HFFc6 (cell line): ENCODE measurements at regions not wholly inside any gene's neighbourhood (a gene's known extent, or its start where the extent isn't known, plus 50 kb on each side); places are given as distances from the start of the nearest gene placed in this dataset.
"Not testable (repeated sequence)": the region's sequence is repeated elsewhere in the genome, so short reads cannot be mapped to it uniquely, and the experiment has no call there.

Source experiments
- DNase-seq: peaks from one replicate; pipeline ENCODE4 v3.0.0-alpha.2; 2018
- H3K27ac Mint-ChIP-seq: 2 replicates; pipeline ENCODE4 v1.8.0; 2020; ENCODE audit warnings: mild to moderate bottlenecking, mixed read lengths
- H3K27me3 Mint-ChIP-seq: 2 replicates; pipeline ENCODE4 v1.8.0; 2021; ENCODE audit warnings: mild to moderate bottlenecking, moderate library complexity, mixed read lengths; ENCODE audit not compliant: insufficient read depth
- H3K36me3 Mint-ChIP-seq: 2 replicates; pipeline ENCODE4 v1.8.0; 2021; ENCODE audit warnings: low read depth, mixed read lengths
- H3K4me1 Mint-ChIP-seq: 2 replicates; pipeline ENCODE4 v1.8.0; 2020; ENCODE audit warnings: low read depth, mixed read lengths
- H3K4me3 Mint-ChIP-seq: 2 replicates; pipeline ENCODE4 v1.8.0; 2020; ENCODE audit warnings: mild to moderate bottlenecking, moderate library complexity, mixed read lengths
- H3K9me3 Mint-ChIP-seq: 2 replicates; pipeline ENCODE4 v1.8.0; 2020; ENCODE audit warnings: mild to moderate bottlenecking, mixed read lengths
- TF ChIP-seq, protein P1 (sequence below): fragments of 200-600 bp; sonication (generic); IDR thresholded peaks from 2 replicates; pipeline ENCODE4 v1.5.0; 2021; ENCODE audit warnings: antibody characterized with exemption, mild to moderate bottlenecking

DNA sequence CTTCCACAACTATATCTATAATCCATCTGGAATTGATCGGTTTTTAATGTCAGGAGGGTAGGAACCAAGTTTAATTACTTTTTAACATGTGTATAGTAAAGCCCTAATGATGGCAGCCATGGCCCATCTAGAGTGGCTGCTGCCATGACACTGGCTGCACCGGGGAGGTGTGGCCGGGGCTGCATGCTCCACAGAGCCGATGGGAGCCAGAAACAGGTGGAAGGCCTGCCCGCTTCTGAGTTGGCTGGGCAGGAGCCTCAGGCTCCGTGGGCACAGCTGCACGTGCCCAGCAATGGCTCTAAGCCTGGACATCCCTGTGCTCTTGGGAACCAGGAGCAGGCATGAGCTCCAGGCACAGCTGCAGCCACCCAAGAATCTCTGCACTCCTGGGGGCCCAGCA lies 73.0 kb downstream of the GBP6 start:
- Mint-ChIP-seq H3K4me1 (no peaks in the 10 kb centered on the region), H3K36me3 (no peaks in the 10 kb centered on the region), H3K27ac (no peak overlapping the region), H3K4me3 (no peak overlapping the region), H3K9me3 (peaks cover 20% of the 10 kb centered on the region), H3K27me3 (peaks cover 2% of the 10 kb centered on the region; the same call in 1 of the 2 replicates)
- DNase-seq, result no peak
- TF ChIP-seq, protein P1, sequence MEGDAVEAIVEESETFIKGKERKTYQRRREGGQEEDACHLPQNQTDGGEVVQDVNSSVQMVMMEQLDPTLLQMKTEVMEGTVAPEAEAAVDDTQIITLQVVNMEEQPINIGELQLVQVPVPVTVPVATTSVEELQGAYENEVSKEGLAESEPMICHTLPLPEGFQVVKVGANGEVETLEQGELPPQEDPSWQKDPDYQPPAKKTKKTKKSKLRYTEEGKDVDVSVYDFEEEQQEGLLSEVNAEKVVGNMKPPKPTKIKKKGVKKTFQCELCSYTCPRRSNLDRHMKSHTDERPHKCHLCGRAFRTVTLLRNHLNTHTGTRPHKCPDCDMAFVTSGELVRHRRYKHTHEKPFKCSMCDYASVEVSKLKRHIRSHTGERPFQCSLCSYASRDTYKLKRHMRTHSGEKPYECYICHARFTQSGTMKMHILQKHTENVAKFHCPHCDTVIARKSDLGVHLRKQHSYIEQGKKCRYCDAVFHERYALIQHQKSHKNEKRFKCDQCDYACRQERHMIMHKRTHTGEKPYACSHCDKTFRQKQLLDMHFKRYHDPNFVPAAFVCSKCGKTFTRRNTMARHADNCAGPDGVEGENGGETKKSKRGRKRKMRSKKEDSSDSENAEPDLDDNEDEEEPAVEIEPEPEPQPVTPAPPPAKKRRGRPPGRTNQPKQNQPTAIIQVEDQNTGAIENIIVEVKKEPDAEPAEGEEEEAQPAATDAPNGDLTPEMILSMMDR, result no peak

DNA sequence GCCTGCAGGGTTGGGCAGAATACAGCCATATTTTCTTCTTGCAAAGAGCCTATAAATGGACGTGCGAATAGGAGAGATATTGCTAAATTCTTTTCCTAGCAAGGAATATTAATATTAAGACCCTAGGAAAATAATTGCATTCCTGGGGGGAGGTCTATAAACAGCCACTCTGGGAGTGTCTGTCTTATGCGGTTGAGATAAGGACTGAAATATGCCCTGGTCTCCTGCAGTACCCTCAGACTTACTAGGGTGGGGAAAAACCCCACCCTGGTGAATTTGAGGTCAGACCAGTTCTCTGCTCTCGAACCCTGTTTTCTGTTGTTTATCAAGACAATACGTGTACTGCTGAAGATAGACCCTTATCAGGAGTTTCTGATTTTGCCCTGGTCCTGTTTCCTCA lies 74.4 kb downstream of the GBP6 start:
- peaks cover 20% of the 10 kb centered on the region for H3K9me3 Mint-ChIP-seq

DNA sequence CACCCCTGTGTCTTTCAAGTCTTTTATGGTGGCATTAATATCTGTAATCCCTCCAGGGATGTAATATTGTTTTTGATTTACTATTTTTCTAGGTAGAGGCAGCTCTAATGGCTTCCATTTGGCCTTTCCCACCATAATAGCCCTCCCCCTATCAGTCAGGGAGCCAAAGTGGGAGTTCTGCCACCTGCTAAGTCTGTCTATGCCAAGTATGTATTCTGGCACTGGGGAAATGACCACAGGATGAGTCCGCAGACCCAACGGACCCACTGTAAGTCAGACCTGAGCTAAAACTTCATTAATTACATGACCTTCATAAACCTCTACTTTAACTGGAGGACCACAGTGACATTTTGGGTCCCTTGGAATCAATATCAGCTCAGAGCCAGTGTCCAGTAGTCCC lies 77.1 kb downstream of the GBP6 start:
- Mint-ChIP-seq H3K4me1 (no peaks in the 10 kb centered on the region), H3K9me3 (peaks cover 20% of the 10 kb centered on the region), H3K36me3 (no peaks in the 10 kb centered on the region), H3K27me3 (peaks cover 2% of the 10 kb centered on the region; the same call in 1 of the 2 replicates), H3K27ac (no peak overlapping the region), H3K4me3 (no peak overlapping the region)
- DNase-seq, result no peak
- TF ChIP-seq, protein P1, result no peak

More for the DNA sequence above, 74.4 kb downstream of the GBP6 start:
- H3K4me1 Mint-ChIP-seq, H3K27ac Mint-ChIP-seq, DNase-seq, H3K27me3 Mint-ChIP-seq, H3K4me3 Mint-ChIP-seq, H3K36me3 Mint-ChIP-seq: not testable (repeated sequence)

DNA sequence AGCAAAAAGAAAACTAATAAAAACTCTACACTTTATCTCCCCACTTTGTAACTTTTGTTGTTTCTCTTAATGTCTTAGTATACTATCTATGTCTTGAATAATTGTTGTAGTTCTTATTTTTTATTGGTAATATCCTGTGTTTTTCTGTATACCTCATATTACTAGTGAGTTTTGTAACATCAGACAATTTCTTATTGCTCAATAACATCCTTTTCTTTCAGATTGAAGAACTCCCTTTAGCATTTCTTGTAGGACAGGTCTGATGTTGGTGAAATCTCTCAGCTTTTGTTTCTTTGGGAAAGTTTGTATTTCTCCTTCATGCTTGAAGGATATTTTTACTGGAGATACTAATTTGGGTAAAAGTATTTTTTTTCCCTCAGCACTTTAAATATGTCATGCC lies 79.8 kb upstream of the LRRC8B start:
- no peak for DNase-seq
- peaks cover 6% of the 10 kb centered on the region for H3K9me3 Mint-ChIP-seq
- TF ChIP-seq, protein P1, result no peak
- H3K27me3 Mint-ChIP-seq, result no peaks in the 10 kb centered on the region
- no peaks in the 10 kb centered on the region for H3K4me1 Mint-ChIP-seq
- no peak overlapping the region for H3K4me3 Mint-ChIP-seq
- H3K36me3 Mint-ChIP-seq, result no peaks in the 10 kb centered on the region
- no peak overlapping the region for H3K27ac Mint-ChIP-seq

DNA sequence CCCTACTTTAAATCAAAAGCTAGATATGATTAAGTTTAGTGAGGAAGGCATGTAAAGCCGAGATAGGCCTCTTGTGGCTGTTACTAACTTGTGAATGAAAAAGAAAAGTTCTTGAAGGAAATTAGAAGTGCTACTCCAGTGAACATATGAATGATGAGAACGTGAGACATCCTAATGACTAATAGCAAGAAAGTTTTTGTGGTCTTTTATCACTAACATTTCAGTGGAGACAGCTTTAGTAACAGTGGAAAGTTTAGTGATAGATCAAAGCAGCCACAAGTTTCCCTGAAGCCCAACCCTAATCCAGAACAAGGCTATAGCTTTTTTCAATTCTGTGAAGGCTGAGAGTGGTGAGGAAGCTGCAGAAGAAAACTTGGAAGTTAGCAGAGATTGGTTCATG lies 73.6 kb upstream of the LRRC8B start:
- Mint-ChIP-seq H3K9me3 (no peaks in the 10 kb centered on the region), H3K27me3 (no peaks in the 10 kb centered on the region), H3K4me1 (peaks cover 15% of the 10 kb centered on the region), H3K4me3 (no peak overlapping the region), H3K36me3 (no peaks in the 10 kb centered on the region), H3K27ac (no peak overlapping the region)
- peak; percentile 33 for DNase-seq
- TF ChIP-seq, protein P1, result no peak

DNA sequence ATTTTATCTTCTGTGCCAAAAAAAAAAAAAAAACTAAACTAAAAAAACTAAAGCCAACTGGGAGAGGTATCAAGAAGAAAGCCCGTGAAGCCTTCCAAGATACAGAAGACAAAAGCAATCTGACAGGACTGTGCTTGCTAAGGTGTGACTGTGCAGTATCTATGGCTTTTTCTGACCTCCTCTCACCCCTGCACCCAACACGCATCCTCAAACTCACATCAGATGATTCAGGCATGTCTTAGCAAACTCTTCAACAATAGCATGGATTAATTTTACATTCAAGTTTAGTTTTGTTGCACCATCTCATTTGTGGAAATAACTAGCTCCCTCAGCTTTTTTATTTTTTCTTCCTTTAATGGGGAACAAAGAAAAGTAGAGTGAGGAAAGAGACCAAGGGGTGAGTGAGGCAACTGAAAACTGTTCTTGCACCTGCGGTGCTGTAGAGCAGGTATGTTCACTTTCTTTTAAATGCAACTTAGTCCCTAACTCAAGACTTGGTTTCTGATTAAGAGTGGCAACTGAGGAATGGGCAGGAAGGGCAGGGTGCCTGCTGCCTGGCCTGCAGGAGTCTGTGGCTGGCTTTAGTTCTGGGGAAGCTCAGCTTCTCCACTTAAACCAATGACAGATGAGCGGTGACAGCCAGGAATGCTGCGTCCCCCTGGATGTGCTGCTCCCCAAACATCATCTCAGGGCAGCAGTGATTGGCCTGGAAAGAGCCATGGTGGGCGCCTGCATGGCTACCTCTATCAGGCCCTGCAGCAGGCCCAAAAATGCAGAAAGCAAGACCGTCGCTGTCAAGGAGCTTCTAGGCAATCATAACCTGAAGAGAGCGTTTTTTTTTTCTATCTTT lies 71.3 kb upstream of the LRRC8B start:
- Mint-ChIP-seq H3K4me3 (no peak overlapping the region), H3K4me1 (peaks cover 15% of the 10 kb centered on the region), H3K27me3 (no peaks in the 10 kb centered on the region), H3K9me3 (no peaks in the 10 kb centered on the region), H3K27ac (no peak overlapping the region), H3K36me3 (no peaks in the 10 kb centered on the region)
- TF ChIP-seq, protein P1, result no peak
- no peak for DNase-seq
